IPS-20b (cell line): ENCODE measurements at regions not wholly inside any gene's neighbourhood (a gene's known extent, or its start where the extent isn't known, plus 50 kb on each side); places are given as distances from the start of the nearest gene placed in this dataset.
"Not testable (repeated sequence)": the region's sequence is repeated elsewhere in the genome, so short reads cannot be mapped to it uniquely, and the experiment has no call there.

Experiments
- H3K27ac ChIP-seq: one replicate; pipeline ENCODE4 v1.5.1; 2013; ENCODE audit warnings: low read length
- H3K27me3 ChIP-seq: 2 replicates; pipeline ENCODE4 v1.6.1; 2013; ENCODE audit warnings: mild to moderate bottlenecking, low read length, inconsistent platforms; ENCODE audit not compliant: insufficient read depth
- H3K36me3 ChIP-seq: 2 replicates; pipeline ENCODE4 v1.6.1; 2013; ENCODE audit warnings: low read depth, mild to moderate bottlenecking, inconsistent platforms, low read length, moderate library complexity; ENCODE audit not compliant: insufficient read depth
- H3K4me1 ChIP-seq: 2 replicates; pipeline ENCODE4 v1.6.1; 2013; ENCODE audit warnings: mild to moderate bottlenecking, control low read depth, inconsistent platforms, low read length, moderate library complexity; ENCODE audit not compliant: insufficient read depth
- H3K4me3 ChIP-seq: 2 replicates; pipeline ENCODE4 v1.5.1; 2013; ENCODE audit warnings: mild to moderate bottlenecking, low read length, inconsistent platforms
- H3K9ac ChIP-seq: 2 replicates; pipeline ENCODE4 v1.6.1; 2013; ENCODE audit warnings: low read depth, mild to moderate bottlenecking, inconsistent platforms, low read length, moderate library complexity
- H3K9me3 ChIP-seq: 2 replicates; pipeline ENCODE4 v1.6.1; 2013; ENCODE audit warnings: mild to moderate bottlenecking, low read depth, low read length, inconsistent platforms; ENCODE audit not compliant: insufficient read depth

GRCh38 chrX:63176578-63176977 lies 174.6 kb downstream of the SPIN4 start:
- H3K27me3 ChIP-seq, H3K9me3 ChIP-seq, H3K27ac ChIP-seq, H3K4me1 ChIP-seq, H3K9ac ChIP-seq, H3K4me3 ChIP-seq, H3K36me3 ChIP-seq: not testable (repeated sequence)

GRCh38 chrX:63173841-63174718 lies 177.1 kb downstream of the SPIN4 start:
- not testable (repeated sequence) for H3K27ac ChIP-seq, H3K27me3 ChIP-seq, H3K9me3 ChIP-seq, H3K9ac ChIP-seq, H3K4me1 ChIP-seq, H3K4me3 ChIP-seq, H3K36me3 ChIP-seq

- H3K9ac ChIP-seq, H3K36me3 ChIP-seq, H3K27me3 ChIP-seq: not testable (repeated sequence)
These were observed 181.7 kb downstream of the SPIN4 start for GRCh38 chrX:63169416-63169815.

GRCh38 chrX:63168949-63169348 lies 182.2 kb downstream of the SPIN4 start:
- H3K27ac ChIP-seq, H3K36me3 ChIP-seq, H3K27me3 ChIP-seq, H3K4me3 ChIP-seq, H3K4me1 ChIP-seq, H3K9ac ChIP-seq, H3K9me3 ChIP-seq: not testable (repeated sequence)

More at GRCh38 chrX:63169416-63169815, 181.7 kb downstream of the SPIN4 start:
- not testable (repeated sequence) for H3K4me1 ChIP-seq, H3K9me3 ChIP-seq, H3K27ac ChIP-seq, H3K4me3 ChIP-seq

- not testable (repeated sequence) for H3K36me3 ChIP-seq, H3K9me3 ChIP-seq, H3K9ac ChIP-seq, H3K27me3 ChIP-seq, H3K4me3 ChIP-seq, H3K27ac ChIP-seq, H3K4me1 ChIP-seq
These were observed 184.1 kb downstream of the SPIN4 start for GRCh38 chrX:63167002-63167401.

- H3K36me3 ChIP-seq, H3K9ac ChIP-seq, H3K27me3 ChIP-seq, H3K27ac ChIP-seq, H3K4me1 ChIP-seq, H3K4me3 ChIP-seq, H3K9me3 ChIP-seq: not testable (repeated sequence)
These were observed 190.1 kb downstream of the SPIN4 start for GRCh38 chrX:63160994-63161393.

- not testable (repeated sequence) for H3K36me3 ChIP-seq, H3K4me3 ChIP-seq, H3K27ac ChIP-seq
These were observed 190.8 kb downstream of the SPIN4 start for GRCh38 chrX:63160340-63160739.

GRCh38 chrX:63145526-63145925 lies 205.6 kb downstream of the SPIN4 start:
- not testable (repeated sequence) for H3K9me3 ChIP-seq

More at GRCh38 chrX:63160340-63160739, 190.8 kb downstream of the SPIN4 start:
- not testable (repeated sequence) for H3K9ac ChIP-seq, H3K4me1 ChIP-seq, H3K9me3 ChIP-seq, H3K27me3 ChIP-seq

GRCh38 chrX:63142588-63142987 lies 208.5 kb downstream of the SPIN4 start:
- not testable (repeated sequence) for H3K4me3 ChIP-seq, H3K36me3 ChIP-seq, H3K4me1 ChIP-seq, H3K27me3 ChIP-seq, H3K27ac ChIP-seq, H3K9ac ChIP-seq, H3K9me3 ChIP-seq

More at GRCh38 chrX:63145526-63145925, 205.6 kb downstream of the SPIN4 start:
- H3K4me1 ChIP-seq, H3K27me3 ChIP-seq, H3K4me3 ChIP-seq, H3K27ac ChIP-seq, H3K9ac ChIP-seq, H3K36me3 ChIP-seq: not testable (repeated sequence)

- H3K9ac ChIP-seq, H3K4me3 ChIP-seq, H3K9me3 ChIP-seq, H3K36me3 ChIP-seq, H3K27ac ChIP-seq, H3K27me3 ChIP-seq, H3K4me1 ChIP-seq: not testable (repeated sequence)
These were observed 215.3 kb downstream of the SPIN4 start for GRCh38 chrX:63135859-63136258.

GRCh38 chrX:63128509-63128908 lies 222.6 kb downstream of the SPIN4 start:
- H3K4me3 ChIP-seq, result no peak overlapping the region
- H3K9me3 ChIP-seq, result peaks cover 10% of the 10 kb centered on the region

GRCh38 chrX:63115196-63115595 lies 235.9 kb downstream of the SPIN4 start:
- Histone ChIP-seq H3K4me1 (no peaks in the 10 kb centered on the region), H3K9me3 (peaks cover 34% of the 10 kb centered on the region), H3K27ac (no peak overlapping the region), H3K36me3 (no peaks in the 10 kb centered on the region), H3K27me3 (no peaks in the 10 kb centered on the region), H3K9ac (no peak overlapping the region), H3K4me3 (no peak overlapping the region)

More at GRCh38 chrX:63128509-63128908, 222.6 kb downstream of the SPIN4 start:
- Histone ChIP-seq H3K4me1 (no peaks in the 10 kb centered on the region), H3K9ac (no peak overlapping the region), H3K27me3 (no peaks in the 10 kb centered on the region), H3K36me3 (no peaks in the 10 kb centered on the region), H3K27ac (no peak overlapping the region)
